ENCODE measurements at regions not wholly inside any gene's neighbourhood (a gene's known extent, or its start where the extent isn't known, plus 50 kb on each side); places are given as distances from the start of the nearest gene placed in this dataset.

- intact Hi-C loops (cut with DNase I): no loop called here
- Histone ChIP-seq H3K27me3 (no peaks in the 10 kb centered on the region), H3K27ac (no peak overlapping the region), H3K36me3 (no peaks in the 10 kb centered on the region), H3K4me3 (no peak overlapping the region), H3K9me3 (peaks cover 0 to 2% (median 0%) of the 10 kb centered on the region in 4 donors), H3K4me1 (no peaks in the 10 kb centered on the region)
- WGBS, 2 donors: 5 to 46% methylated on average over 8 of the region's 8 CpGs
- TF ChIP-seq POLR2AphosphoS5 (IDR thresholded peaks at IDR 0.05) (peak in 1 of 4 donors; percentile 11), EP300 (IDR thresholded peaks at IDR 0.05) (no peak)
- no peak for DNase-seq
These were observed 297.1 kb upstream of the MAF start for GRCh38 chr16:79897453-79898146.

- no peak for DNase-seq
- Histone ChIP-seq H3K27ac (no peak overlapping the region), H3K36me3 (no peaks in the 10 kb centered on the region), H3K27me3 (no peaks in the 10 kb centered on the region), H3K9me3 (peaks cover 0 to 2% (median 0%) of the 10 kb centered on the region in 4 donors), H3K4me3 (no peak overlapping the region), H3K4me1 (no peaks in the 10 kb centered on the region)
- WGBS, 2 donors: 51 to 66% methylated on average over 2 of the region's 2 CpGs
- intact Hi-C loops (cut with DNase I): no loop called here
- TF ChIP-seq EP300 (IDR thresholded peaks at IDR 0.05): no peak
- no peak for TF ChIP-seq POLR2AphosphoS5 (IDR thresholded peaks at IDR 0.05)
- no peak for TF ChIP-seq POLR2A (IDR thresholded peaks at IDR 0.05)
- no peak for TF ChIP-seq CTCF (IDR thresholded peaks at IDR 0.05)
These were observed 296.5 kb upstream of the MAF start for GRCh38 chr16:79897104-79897452.

- 85 to 92% methylated on average over 6 of the region's 6 CpGs for WGBS, 2 donors
These were observed 295.3 kb upstream of the MAF start for GRCh38 chr16:79895917-79896203.

GRCh38 chr16:79895053-79895916 is 294.7 kb upstream of the MAF start:
- no peaks in the 10 kb centered on the region for H3K36me3 ChIP-seq
- no peak overlapping the region for H3K4me3 ChIP-seq
- intact Hi-C loops (cut with DNase I): no loop called here
- H3K4me1 ChIP-seq: no peaks in the 10 kb centered on the region
- no peak for DNase-seq
- 92 to 93% methylated on average over 10 of the region's 10 CpGs for WGBS, 2 donors
- no peak overlapping the region for H3K27ac ChIP-seq
- peaks cover 0 to 2% (median 0%) of the 10 kb centered on the region in 4 donors for H3K9me3 ChIP-seq
- TF ChIP-seq POLR2A (IDR thresholded peaks at IDR 0.05): no peak
- H3K27me3 ChIP-seq: no peaks in the 10 kb centered on the region

More at GRCh38 chr16:79895917-79896203, 295.3 kb upstream of the MAF start:
- Histone ChIP-seq H3K4me3 (no peak overlapping the region), H3K27ac (no peak overlapping the region), H3K4me1 (no peaks in the 10 kb centered on the region), H3K36me3 (no peaks in the 10 kb centered on the region), H3K27me3 (no peaks in the 10 kb centered on the region), H3K9me3 (peaks cover 0 to 2% (median 0%) of the 10 kb centered on the region in 4 donors)
- intact Hi-C loops (cut with DNase I): no loop called here
- no peak for DNase-seq
- TF ChIP-seq EP300 (IDR thresholded peaks at IDR 0.05) (no peak), POLR2AphosphoS5 (IDR thresholded peaks at IDR 0.05) (no peak)

GRCh38 chr16:79893445-79893844 is 292.9 kb upstream of the MAF start:
- no peak for TF ChIP-seq CTCF (IDR thresholded peaks at IDR 0.05)
- no peak for TF ChIP-seq POLR2AphosphoS5 (IDR thresholded peaks at IDR 0.05)
- TF ChIP-seq EP300 (IDR thresholded peaks at IDR 0.05): no peak
- TF ChIP-seq POLR2A (IDR thresholded peaks at IDR 0.05): no peak
- Histone ChIP-seq H3K9me3 (peaks cover 0 to under 1% (median 0%) of the 10 kb centered on the region in 4 donors), H3K36me3 (no peaks in the 10 kb centered on the region), H3K27ac (no peak overlapping the region), H3K4me3 (no peak overlapping the region), H3K27me3 (no peaks in the 10 kb centered on the region), H3K4me1 (no peaks in the 10 kb centered on the region)
- 70 to 83% methylated on average over 3 of the region's 3 CpGs for WGBS, 2 donors
- no peak for DNase-seq
- intact Hi-C loops (cut with DNase I): no loop called here

GRCh38 chr16:79892278-79892677 is 291.7 kb upstream of the MAF start:
- Histone ChIP-seq H3K4me3 (no peak overlapping the region), H3K36me3 (no peaks in the 10 kb centered on the region), H3K9me3 (no peaks in the 10 kb centered on the region), H3K4me1 (no peaks in the 10 kb centered on the region), H3K27me3 (no peaks in the 10 kb centered on the region), H3K27ac (no peak overlapping the region)
- intact Hi-C loops (cut with DNase I): no loop called here
- WGBS, 2 donors: 92 to 95% methylated on average over 3 of the region's 3 CpGs
- no peak for DNase-seq
- TF ChIP-seq POLR2AphosphoS5 (IDR thresholded peaks at IDR 0.05) (no peak), POLR2A (IDR thresholded peaks at IDR 0.05) (no peak), CTCF (IDR thresholded peaks at IDR 0.05) (no peak), EP300 (IDR thresholded peaks at IDR 0.05) (no peak)
